HG03571 (cell line): ENCODE measurements at regions not wholly inside any gene's neighbourhood (a gene's known extent, or its start where the extent isn't known, plus 50 kb on each side); places are given as distances from the start of the nearest gene placed in this dataset.
"Not testable (repeated sequence)": the region's sequence is repeated elsewhere in the genome, so short reads cannot be mapped to it uniquely, and the experiment has no call there.

Source experiments
- ATAC-seq: cut with Tn5 transposase; IDR thresholded peaks from one replicate; pipeline ENCODE4 v1.9.1; 2021; ENCODE audit not compliant: unreplicated experiment

DNA sequence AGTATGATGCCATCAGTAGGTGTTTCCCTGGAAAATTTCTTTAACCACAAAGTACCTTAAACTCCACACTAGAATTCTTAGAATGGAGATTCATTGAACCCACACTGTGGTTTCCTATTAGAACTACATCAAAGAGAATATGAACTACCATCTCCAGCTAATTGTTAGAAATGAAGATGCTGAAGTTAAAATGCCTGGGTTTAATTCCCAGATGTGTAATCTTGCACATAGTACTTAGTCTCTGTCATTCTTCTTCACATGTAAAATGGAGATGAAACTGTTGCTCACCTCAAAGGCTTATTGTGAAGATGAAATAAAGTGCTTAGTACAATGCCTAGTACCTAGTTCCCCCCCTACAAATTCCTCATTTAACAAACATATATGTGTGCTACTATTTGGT, 303.3 kb upstream of the CCNG1 start:
- no peak for ATAC-seq

DNA sequence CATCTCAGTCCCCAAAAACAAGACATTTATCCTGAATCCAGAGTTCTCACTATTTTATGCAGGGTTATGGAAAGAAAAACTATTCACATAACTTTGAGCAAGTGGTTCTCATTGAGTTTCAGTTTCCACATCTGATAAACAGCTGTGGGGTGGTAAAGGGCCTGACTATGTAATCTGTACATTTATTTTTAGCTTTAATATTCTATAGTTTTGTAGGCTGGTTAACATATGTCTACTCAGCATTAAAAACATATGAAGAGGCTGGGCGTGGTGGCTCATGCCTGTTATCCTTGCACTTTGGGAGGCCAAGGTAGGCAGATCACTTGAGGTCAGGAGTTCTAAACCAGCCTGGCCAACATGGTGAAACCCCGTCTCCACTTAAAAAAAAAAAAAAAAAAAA, 301.5 kb upstream of the CCNG1 start:
- ATAC-seq, result no peak

DNA sequence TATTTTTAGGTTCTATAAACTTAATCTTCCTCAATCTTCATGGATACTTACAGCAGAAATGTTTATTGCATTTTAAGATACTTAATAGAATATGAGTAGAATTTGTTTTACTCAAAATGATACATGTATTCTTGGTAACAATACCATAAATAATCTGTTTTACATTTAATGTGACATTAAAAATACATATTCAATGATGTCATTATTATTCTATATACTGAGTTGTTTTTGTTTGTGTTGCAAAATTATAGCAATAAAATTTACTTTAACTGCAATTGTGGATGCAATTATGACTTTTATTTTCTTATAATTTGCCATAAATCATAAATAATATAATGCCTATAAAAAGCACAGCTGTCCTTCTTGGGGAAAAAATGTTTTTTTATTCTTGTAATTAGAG, 275.9 kb upstream of the CCNG1 start:
- no peak for ATAC-seq

DNA sequence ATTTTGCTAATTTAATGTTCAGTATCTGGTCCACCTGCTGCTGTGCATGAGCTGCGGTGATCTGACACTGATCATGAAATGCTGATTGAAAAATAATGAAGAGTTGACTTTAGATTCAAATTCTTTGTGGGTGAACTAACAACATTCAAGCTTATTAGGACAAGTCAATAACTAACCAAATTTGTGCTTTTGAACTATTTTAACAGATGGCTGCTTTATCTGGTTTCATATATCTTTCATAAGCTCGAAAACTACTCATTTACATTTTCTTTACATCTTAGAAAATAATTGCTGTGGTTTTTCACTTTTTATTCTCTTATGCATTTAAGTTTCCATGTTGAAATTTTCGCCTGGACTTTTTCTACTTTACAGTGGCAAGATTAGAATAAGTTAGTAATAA, 274.8 kb upstream of the CCNG1 start:
- ATAC-seq, result no peak

DNA sequence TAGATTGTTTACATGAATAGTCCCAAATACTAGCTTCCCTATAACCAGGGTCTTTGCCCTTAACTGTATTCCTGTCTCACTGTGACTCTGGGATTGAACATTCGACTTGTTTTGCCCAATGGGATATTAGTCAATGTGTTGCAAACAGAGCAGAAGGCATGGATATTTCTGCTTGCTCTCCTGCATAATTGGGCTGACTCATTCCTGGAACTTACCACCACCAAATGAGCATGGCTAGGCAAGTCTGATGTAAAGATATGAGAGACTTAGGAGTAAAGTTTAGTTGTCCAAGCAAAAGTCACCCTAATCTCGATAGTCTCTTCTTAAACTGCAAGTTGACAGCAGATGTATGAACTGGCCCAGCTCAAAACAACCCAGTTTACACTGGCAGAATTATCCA, 273.5 kb upstream of the CCNG1 start:
- ATAC-seq, result no peak

DNA sequence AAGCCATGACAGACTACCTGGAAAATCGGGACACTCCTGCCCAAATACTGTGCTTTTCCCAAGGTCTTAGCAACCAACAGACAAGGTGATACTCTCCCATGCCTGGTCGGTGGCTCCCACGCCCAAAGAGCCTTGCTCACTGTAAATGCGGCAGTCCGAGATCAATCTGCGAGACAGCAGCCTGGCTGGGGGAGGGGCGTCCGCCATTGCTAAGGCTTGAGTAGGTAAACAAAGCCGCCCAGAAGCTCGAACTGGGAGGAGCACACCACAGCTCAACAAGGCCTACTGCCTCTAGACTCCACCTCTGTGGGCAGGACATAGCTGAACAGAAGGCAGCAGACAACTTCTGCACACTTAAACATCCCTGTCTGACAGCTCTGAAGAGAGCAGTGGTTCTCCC, 272.1 kb upstream of the CCNG1 start:
- no peak for ATAC-seq

DNA sequence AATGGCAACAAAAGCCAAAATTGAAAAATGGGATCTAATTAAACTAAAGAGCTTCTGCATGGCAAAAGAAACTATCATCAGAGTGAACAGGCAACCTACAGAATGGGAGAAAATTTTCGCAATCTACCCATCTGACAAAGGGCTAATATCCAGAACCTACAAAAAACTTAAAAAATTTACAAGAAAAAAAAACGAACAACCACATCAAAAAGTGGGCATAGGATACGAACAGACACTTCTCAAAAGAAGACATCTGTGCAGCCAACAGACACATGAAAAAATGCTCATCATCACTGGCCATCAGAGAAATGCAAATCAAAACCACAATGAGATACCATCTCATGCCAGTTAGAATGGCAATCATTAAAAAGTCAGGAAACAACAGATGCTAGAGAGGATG, 267.2 kb upstream of the CCNG1 start:
- not testable (repeated sequence) for ATAC-seq

DNA sequence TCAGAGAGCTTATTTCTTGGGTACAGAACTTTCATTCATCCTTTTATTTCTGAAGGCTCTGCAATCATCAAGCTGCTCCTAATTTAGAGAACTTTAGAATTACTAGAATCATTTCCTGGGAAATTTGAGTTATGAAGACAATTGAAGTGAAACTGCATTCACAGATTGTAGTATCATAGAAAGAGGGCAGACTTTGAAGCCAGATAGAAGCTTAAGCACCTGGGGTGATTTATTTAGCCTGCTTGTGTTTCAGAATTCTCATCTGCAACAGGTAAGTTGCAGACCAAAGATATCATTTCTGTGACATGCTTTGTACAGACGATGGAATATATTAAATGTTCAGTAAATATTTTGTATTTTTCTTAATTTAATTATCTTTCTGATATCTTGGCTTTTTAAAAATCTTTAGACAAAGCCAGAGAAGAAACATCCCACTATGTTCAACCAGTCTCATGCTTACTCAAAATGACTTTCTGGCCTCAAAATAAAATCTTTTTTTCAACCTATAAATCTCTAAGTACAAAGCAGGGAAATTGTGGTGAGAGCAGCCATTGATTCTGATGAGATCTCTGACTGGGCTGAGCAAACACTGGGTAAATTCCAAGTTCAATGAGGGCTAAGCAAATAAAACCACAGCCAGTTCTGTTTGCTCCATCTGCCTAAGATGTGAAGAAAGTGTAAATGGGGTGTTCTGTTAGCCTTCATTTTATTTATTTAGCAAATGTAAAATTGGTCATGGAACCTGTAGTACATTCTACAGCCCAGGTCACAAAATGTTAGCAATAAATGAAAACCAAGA, 264.7 kb upstream of the CCNG1 start:
- ATAC-seq, result no peak

DNA sequence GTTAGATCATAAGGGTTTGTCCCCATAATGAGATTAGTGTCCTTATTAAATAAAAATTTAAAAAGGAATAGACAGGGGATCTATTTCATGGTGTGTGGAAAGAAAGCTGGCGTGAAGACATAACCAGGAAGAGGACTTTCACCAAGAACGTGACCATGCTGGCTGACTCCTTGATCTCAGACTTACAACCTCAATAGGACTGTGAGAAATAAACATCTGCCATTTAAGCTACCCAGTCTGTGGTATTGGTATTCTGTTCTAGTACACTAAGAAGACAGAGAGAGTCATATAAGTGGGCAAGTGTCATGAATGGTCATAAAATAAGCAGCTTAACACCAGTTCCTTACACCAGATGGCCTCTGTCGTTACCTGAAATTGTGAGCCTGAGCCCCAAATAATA, 259.4 kb upstream of the CCNG1 start:
- ATAC-seq, result no peak

DNA sequence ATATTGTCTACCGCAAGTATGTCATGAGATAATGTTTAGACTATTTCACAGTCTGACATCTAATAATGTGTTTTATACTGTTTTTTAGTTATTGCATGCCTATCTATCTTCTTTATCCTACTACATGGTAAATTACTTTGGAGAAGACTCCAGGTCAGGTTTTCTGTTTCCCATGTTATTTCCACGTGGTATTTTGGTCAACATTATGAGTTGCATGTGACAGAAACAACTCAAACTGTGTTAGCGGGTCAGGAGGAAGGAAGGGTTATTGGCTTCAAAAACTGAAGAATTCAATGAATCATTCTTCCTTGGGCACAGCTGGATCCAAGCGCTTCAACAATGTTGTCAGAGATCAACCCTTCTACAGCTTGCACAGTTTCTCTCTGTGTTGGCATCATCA, 252.1 kb upstream of the CCNG1 start:
- no peak for ATAC-seq

DNA sequence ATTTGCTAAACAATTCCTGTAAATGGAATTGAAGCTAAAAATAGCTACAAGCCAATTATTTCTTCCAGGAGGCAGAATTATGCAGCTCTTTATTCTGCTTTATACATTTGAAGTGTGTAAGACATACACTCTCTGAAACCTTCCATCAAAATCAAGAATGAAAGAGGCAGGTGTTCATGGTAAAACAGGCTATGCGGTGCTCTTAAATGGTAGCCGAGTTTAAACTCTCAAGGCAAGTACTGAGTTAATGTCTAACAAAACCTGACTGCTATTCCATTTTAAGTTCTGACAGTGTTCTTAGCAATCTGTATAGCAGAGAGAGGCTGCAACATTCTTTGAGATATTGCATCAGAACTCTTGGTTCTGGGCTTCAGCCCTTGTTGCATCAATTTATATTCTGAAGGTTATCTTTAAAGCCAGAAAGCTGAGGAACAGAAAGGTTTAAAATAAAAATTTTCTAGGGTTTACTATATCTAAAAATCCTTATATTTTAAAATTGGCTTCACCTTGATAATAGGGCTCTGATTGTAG, 248.3 kb upstream of the CCNG1 start:
- ATAC-seq, result no peak

DNA sequence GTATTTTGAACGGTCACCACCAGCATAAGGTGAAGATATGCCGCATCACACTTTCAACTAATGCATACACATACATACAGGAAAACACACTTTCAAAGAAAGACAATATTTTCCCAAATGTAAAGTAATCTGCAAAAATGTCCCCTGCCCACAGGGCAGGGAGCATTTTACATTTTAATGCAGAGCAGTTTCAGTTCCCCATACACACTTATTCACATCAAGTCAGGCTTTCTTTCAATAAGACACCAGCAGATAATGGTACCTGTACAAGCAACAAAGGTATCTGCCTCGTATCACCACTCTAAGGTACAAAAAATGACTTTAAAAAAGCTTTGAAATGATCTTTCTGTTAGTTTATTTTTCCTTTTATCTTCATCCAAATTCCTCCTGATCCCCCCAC, 247.1 kb upstream of the CCNG1 start:
- no peak for ATAC-seq

DNA sequence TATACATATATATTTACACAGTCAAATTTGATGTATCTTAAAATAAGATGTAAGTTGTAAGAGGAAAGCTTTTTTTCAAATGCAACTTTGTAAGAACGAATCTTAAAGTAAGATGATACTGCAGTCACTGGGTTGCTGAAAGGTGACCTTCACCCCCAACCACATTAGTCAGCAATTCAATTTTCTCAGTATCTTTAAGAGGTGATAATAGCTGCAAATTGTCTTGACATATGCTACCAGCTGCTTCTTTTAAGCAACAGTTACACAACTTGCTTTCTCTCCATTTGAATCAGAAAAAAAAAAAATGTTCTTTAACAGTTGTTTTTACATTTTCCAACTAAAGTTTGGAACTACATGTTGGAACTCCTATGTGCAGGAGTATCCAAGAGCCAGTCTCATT, 246.6 kb upstream of the CCNG1 start:
- ATAC-seq, result no peak

DNA sequence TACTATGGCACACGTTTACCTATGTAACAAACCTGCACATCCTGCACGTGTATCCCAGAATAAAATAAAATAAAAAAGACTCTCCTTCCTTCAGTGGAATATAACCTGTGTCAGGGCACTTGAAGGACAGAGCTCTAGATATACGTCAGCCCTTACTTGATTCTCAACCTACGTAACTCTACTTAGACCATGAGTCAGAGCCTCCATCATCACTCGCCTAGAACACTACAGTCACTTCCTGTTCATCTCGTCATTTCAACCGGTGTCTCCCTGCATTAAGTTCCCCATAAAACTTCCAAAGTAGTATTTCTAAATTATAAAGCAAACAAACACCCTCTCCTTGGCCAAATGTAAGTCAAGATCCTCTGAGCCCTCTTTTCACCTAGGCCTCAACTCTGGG, 243.5 kb upstream of the CCNG1 start:
- no peak for ATAC-seq

DNA sequence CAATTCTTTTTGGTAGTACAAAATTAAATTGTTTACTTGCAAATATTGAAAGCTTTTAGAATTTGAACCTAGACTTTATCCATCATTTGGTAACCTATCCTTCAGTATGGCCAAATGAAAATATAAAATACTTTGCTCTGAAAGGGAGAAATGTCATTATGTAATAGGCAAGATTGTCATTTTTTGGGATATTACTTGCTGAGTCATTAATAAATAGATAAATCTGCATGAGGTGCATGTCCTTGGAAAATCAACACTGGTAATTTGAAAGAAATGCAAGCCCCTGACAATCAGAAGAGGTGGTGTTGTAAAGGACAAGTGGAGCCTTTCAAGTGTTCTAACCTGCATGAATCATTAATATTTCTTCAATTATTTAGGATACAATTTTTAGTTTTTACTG, 231.8 kb upstream of the CCNG1 start:
- no peak for ATAC-seq

DNA sequence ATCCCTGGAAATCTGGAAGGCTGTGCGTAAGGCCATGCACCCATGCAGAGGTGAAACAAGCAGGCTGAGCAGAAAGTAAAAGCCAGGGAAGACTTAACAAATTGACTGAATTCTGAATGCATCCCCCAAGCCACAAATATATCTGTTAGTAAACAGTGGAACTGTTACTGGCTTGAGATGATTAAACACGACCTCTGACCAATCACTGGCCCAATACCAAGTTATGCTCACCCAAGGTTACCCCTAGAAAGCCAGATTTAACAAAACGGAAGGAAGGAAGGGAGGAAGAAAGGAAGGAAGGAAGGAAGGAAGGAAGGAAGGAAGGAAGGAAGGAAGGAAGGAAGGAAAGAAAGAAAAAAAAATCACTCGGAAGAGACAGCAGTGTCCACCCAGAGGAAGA, 215.8 kb upstream of the CCNG1 start:
- ATAC-seq, result no peak

DNA sequence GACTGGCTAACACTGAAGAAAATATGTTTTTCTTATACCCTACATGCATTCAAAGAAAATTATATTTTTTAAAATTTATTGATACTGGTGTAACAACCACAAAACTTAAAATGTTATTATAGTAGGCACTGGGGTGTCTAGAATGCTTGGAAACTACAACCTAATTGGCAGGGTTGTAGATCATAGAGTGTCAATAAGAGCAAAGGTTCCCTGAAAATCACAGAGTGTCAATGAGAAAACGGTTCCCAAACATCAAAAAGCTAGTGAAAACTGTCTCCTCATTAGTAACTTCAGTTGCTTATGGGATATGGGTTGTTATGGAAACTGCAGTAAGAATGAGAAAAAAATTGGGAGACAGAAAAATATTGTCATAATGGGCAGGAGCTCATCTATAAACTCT, 214.4 kb upstream of the CCNG1 start:
- no peak for ATAC-seq

DNA sequence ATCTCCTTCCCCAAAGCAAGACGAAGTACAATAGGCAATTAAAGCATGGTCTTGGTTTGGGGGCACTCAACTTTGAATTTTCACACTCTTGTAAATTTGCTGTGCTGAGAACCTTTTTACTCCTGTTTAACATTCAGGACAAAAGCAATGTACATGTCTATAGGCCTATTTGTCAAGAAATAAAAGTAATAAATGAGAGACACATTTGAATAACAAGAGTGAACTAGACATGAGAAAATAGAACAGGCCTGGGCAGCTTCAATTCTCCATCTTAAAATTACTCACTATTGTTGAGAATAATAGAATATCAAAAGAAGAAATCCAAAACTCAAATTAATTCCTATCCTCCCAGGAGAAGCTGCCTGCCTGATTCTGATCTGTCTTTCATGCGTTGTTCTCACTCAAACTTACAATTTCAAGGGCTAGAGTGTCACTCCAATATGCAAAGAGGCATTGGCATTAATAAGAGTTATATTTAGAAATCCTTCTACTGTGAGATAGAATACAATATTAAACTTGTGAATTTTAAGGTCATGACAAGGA, 192.9 kb upstream of the CCNG1 start:
- ATAC-seq, result no peak

DNA sequence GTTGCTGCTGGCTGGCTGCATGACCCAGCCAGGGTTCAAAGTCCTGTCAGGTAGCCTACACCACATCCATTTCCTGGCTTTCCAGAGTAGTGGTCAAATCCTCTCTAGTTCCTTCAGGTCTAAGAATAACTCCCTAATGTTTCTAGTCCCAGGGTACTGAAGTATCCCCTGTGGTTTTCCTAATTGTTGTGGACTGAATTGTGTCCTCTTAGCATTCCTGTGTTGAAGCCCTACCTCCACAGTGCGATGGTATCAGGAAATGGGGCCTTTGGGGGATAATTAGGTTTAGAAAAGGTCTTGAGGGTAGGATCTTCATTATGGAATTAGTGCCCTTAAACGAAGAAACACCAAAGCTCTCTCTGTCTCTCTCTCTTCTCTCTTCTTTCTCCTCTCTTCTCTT, 191.8 kb upstream of the CCNG1 start:
- ATAC-seq, result no peak

DNA sequence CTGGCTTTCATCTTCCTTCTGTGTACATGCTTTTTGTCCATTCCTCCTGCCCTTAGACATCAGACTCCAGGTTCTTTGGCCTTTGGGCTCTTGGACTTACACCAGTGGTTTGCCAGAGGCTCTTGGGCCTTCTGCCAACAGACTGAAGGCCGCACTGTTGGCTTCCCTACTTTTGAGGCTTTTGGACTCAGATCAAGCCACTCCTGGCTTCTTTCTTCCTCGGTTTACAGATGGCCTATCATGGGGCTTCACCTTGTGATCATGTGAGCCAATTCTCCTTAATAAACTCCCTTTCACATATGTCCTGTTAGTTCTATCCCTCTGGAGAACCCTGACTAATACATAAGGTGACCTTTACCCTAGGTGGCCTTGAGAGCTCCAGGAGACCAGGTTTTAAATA, 189.1 kb upstream of the CCNG1 start:
- ATAC-seq, result no peak

DNA sequence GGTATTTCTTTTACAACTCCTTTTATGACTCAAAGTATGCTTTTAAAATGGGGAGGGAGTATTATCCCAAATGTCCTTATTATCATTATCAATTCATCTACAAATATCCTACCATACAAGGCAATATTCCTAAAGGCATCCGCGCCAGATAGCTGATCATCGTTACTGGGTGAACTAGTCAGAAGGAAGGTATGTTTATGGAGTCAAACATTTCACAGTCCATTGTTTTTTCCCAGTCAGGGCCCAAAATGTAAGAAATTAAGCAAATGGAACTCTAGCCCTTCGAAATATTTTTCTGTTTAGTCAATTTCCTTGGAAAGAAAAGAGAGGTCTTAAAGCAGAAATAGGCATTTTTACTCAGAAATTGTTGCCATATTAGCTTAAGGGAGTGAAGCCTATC, 188.5 kb upstream of the CCNG1 start:
- ATAC-seq, result no peak

DNA sequence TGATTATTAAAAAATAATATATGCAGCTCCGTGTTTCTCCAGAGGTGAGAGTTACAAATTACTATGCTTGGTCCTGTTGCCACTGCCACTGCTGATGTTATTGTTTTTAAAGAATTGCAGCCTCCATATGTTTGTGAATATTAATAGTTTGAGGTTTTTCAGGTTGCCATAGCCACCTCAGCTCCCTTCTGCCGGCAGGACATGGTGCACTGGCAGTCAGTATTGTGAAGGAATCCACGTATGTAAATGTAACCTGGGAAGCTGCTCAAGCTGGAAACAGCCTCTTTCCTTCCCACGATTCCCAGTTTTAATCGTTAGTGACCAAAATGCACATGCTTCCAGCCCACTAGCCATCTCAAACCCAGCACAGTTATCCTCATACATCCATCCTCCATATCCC, 184.4 kb upstream of the CCNG1 start:
- no peak for ATAC-seq

DNA sequence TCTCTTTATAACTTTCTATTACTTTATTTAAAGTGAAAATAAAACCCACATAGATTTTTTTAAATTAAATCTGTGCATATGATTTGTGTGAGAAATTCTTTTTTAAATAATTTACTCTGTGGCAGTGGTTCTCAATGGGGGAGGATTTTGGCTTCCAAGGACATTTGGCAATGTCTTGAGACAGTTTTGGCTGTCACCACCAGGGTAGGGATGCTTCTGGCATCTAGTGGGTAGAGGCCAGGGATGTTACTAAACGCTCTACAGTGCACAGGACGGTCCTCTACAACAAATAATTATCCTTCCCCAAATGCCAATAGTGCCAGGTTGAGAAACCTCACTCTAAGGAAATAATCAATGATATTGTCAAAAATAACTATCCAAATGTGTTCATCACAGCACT, 177.9 kb upstream of the CCNG1 start:
- no peak for ATAC-seq
